Right atrium auricular region (tissue), 2 donors: ENCODE measurements at regions not wholly inside any gene's neighbourhood (a gene's known extent, or its start where the extent isn't known, plus 50 kb on each side); places are given as distances from the start of the nearest gene placed in this dataset.

ENCODE experiments used
- DNase-seq: peaks from one replicate; pipeline ENCODE4 v3.0.0-alpha.2; 2019; ENCODE audit warnings: low spot score
- H3K27ac ChIP-seq, 2 donors: fragments of 200-600 bp; sonication (generic); 1 replicate in 1 of 2; 2 replicates in 1 of 2; pipeline ENCODE4 v1.5.1; 2016 to 2019
- H3K27me3 ChIP-seq, 2 donors: fragments of 200-600 bp; sonication (generic); one replicate each; pipeline versions ENCODE4 v1.5.1 to v1.6.0; 2017 to 2019
- H3K36me3 ChIP-seq: fragments of 200-600 bp; sonication (generic); one replicate; pipeline ENCODE4 v1.5.1; 2016
- H3K4me1 ChIP-seq, 2 donors: fragments of 200-600 bp; sonication (generic); one replicate each; pipeline versions ENCODE4 v1.5.1 to v1.6.0; 2017 to 2019
- H3K4me3 ChIP-seq, 2 donors: fragments of 200-600 bp; sonication (generic); 1 replicate in 1 of 2; 2 replicates in 1 of 2; pipeline ENCODE4 v1.5.1; 2017 to 2019; ENCODE audit warnings: mild to moderate bottlenecking in 1 of 2, moderate library complexity in 1 of 2
- H3K9me3 ChIP-seq, 2 donors: fragments of 200-600 bp; sonication (generic); one replicate each; pipeline ENCODE4 v1.5.1; 2019
- TF ChIP-seq, protein P1 (sequence below), 2 donors: fragments of 200-600 bp; sonication (generic); IDR thresholded peaks; one replicate each; pipeline ENCODE4 v1.5.1; 2019; ENCODE audit warnings: antibody characterized with exemption in 2 of 2

DNA sequence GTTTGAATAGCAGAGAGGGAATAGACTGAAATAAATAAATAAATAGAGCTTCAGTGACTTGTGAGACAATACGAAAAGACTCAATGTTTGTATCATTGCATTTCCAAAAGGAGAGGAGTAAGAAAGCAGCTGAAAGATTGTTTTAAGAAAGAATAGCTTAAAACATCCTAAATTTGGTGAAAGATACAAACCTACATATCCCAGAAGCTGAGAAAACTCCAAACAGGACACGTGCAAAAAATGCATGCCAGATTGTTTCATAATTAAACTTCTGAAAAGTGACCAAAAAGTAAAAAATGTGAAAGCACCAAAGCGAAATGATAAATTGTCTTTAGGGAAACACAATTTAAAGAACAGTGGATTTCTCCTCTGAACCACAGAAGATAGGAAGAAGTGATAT is 711.0 kb downstream of the AACS start:
- Histone ChIP-seq H3K4me1 (no peaks in the 10 kb centered on the region), H3K27me3 (no peaks in the 10 kb centered on the region), H3K36me3 (no peaks in the 10 kb centered on the region), H3K27ac (no peak overlapping the region), H3K4me3 (no peak overlapping the region), H3K9me3 (peaks cover 0 to 8% of the 10 kb centered on the region in 2 donors)
- DNase-seq: no peak
- TF ChIP-seq, protein P1, sequence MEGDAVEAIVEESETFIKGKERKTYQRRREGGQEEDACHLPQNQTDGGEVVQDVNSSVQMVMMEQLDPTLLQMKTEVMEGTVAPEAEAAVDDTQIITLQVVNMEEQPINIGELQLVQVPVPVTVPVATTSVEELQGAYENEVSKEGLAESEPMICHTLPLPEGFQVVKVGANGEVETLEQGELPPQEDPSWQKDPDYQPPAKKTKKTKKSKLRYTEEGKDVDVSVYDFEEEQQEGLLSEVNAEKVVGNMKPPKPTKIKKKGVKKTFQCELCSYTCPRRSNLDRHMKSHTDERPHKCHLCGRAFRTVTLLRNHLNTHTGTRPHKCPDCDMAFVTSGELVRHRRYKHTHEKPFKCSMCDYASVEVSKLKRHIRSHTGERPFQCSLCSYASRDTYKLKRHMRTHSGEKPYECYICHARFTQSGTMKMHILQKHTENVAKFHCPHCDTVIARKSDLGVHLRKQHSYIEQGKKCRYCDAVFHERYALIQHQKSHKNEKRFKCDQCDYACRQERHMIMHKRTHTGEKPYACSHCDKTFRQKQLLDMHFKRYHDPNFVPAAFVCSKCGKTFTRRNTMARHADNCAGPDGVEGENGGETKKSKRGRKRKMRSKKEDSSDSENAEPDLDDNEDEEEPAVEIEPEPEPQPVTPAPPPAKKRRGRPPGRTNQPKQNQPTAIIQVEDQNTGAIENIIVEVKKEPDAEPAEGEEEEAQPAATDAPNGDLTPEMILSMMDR (IDR thresholded peaks at IDR 0.05): no peak

DNA sequence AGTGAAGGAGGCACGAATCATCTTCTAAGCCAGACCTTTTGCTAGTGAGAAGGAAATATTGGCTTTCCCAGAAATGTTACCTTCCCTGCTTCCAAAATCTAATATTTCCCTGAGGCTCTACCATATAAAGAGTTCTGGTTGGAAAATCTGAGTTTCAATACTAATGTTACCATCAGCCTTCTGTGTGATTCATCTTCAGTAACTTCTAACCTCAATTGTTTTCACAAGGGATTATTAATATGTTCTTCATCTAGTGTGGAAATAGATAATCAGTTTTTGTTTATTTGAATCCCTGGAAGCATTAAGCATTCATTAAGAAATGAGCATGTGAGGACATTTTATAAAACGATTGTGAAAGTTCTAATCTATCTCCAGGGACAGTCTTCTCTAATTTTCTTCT is 720.9 kb downstream of the AACS start:
- H3K27me3 ChIP-seq: no peaks in the 10 kb centered on the region
- no peak for DNase-seq
- H3K9me3 ChIP-seq: peaks cover 0 to 11% of the 10 kb centered on the region in 2 donors
- no peaks in the 10 kb centered on the region for H3K4me1 ChIP-seq
- no peak overlapping the region for H3K4me3 ChIP-seq
- no peak overlapping the region for H3K27ac ChIP-seq
- H3K36me3 ChIP-seq: no peaks in the 10 kb centered on the region
- TF ChIP-seq, protein P1 (IDR thresholded peaks at IDR 0.05): no peak

DNA sequence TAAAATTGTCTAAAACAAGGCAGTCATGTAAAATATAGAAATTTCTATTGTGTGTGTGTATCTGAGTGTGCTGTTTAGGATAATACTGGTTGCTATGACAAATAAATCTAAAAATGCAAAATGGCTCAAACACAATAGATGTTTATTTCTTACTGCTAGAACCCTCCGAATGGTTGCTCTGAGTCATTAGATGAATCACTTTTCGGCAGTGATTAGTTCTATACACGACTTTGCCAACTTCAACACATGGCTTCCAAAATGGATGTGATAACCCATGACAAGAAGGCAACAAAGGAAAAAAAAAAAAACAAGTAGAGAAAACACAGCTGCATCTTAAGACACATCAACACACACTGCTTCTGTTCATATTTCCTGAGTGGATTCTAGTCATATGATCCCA is 729.2 kb downstream of the AACS start:
- Histone ChIP-seq H3K36me3 (no peaks in the 10 kb centered on the region), H3K4me1 (no peaks in the 10 kb centered on the region), H3K9me3 (peaks cover 0 to 11% of the 10 kb centered on the region in 2 donors), H3K27me3 (no peaks in the 10 kb centered on the region), H3K4me3 (no peak overlapping the region), H3K27ac (no peak overlapping the region)
- TF ChIP-seq, protein P1 (IDR thresholded peaks at IDR 0.05): no peak
- DNase-seq: no peak

DNA sequence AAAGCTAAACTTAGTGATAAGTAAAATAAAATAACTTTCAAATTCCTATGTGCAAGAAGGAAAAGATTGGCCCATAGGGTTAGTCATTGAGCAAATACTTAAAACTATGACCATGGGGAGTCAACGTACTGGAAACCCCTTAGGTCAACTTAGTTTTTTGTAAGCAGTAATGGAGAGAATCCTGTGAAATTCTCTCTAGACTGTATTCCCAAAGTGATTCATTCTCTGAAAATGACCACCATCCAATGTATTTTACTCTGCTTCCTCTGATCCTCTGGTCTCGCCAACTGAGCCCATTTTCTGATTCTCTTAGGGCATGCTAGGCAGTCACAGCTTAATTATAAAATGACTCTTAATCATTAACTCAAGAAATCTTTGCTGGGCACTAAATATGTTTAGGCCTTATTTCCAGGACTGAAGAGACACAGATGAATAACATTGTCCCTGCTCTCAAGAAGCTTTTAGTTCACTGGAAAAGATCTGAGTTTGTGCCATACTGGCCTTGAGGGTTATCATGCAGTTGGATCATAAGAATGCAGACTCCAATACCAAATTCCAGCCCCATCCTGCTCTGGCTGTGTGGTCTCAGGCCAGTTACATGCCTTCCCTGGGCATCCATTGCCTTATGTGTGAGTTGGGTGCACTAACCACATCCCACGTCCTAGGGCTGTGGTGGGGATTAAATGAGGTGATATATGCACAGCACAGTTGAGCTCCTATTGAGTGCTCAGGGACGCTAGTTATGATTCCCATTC is 732.4 kb downstream of the AACS start:
- Histone ChIP-seq H3K27me3 (no peaks in the 10 kb centered on the region), H3K4me1 (no peaks in the 10 kb centered on the region), H3K36me3 (no peaks in the 10 kb centered on the region), H3K27ac (no peak overlapping the region), H3K4me3 (no peak overlapping the region), H3K9me3 (no peaks in the 10 kb centered on the region)
- TF ChIP-seq, protein P1 (IDR thresholded peaks at IDR 0.05): no peak
- no peak for DNase-seq

DNA sequence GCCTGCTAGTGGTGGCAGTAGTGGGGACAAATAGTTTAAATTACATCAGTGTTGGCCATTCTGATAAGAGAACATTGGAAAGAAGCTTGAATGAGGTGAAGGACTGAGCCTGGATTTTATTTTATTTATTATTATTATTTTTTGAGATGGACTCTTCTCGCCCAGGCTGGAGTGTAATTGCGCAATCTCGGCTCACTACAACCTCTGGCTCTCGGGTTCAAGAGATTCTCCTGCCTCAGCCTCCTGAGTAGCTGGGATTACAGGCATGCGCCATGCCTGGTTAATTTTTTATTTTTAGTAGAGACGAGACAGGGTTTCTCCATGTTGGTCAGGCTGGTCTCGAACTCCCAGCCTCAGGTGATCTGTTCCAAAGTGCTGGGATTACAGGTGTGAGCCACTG is 739.4 kb downstream of the AACS start:
- TF ChIP-seq, protein P1 (IDR thresholded peaks at IDR 0.05): no peak

DNA sequence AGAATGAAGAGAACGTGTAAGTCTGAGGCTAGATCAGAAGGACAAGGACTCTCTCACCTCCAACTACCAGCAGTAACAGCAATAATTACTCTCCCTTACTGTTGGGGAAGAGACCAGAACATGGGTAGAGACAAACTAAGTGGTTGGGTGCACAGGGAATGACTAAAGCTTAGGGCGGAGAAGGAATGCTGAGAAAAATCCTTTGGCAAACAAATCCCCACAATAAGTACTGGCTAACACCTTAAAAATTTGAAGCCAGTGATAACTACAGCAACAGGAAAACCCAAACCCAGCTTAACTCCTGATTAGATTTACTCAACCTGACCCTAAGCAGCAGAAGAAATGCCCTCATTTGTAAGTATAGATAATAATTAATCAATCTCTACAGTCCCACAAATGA is 759.0 kb downstream of the AACS start:
- Histone ChIP-seq H3K4me1 (no peaks in the 10 kb centered on the region), H3K9me3 (peaks cover 0 to 12% of the 10 kb centered on the region in 2 donors), H3K4me3 (no peak overlapping the region), H3K27ac (no peak overlapping the region), H3K36me3 (no peaks in the 10 kb centered on the region), H3K27me3 (no peaks in the 10 kb centered on the region)
- TF ChIP-seq, protein P1 (IDR thresholded peaks at IDR 0.05): no peak
- DNase-seq: no peak

More for the DNA sequence above, 739.4 kb downstream of the AACS start:
- H3K9me3 ChIP-seq: no peaks in the 10 kb centered on the region
- no peaks in the 10 kb centered on the region for H3K4me1 ChIP-seq
- H3K27ac ChIP-seq: no peak overlapping the region
- H3K36me3 ChIP-seq: no peaks in the 10 kb centered on the region
- no peak overlapping the region for H3K4me3 ChIP-seq
- H3K27me3 ChIP-seq: no peaks in the 10 kb centered on the region
- DNase-seq: no peak
